ENCODE measurements at regions not wholly inside any gene's neighbourhood (a gene's known extent, or its start where the extent isn't known, plus 50 kb on each side); places are given as distances from the start of the nearest gene placed in this dataset.

DNA sequence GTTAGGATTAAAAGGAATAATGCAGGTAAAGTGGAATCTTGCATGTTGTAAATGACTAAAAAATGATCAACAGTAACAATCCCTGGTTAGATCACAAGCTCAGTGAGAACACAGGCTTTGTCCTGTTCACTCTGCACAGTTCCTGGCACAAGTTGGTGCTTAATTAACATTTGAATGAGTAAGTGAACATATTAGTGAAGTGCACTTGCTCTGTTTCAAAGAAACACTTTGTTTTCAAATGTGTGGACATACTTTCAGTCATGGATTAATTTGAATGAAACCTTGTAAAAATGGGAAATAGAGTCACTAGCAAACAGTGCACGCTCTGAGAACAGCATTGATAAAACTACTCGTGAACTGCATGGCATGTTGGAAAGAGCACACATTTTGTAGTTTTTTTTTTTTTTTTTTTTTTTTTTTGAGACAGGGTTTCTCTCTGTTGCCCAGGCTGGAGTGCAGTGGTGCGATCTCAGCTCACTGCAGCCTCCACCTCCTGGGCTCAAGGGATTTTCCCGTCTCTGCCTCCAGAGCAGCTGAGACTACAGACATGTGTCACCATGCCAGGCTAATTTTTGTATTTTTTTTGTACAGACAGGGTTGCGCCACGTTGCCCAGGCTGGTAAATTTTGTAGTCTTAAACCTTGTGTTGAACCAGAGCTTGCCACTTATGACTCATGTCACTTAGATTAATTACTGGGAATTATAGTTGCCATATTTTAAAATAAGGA lies 159.9 kb downstream of the LURAP1L start:
- TF ChIP-seq SIN3A (IDR thresholded peaks at IDR 0.05; ENCODE audit: borderline replicate concordance, low read depth, low read length), result no peak
- TF ChIP-seq, protein P1, sequence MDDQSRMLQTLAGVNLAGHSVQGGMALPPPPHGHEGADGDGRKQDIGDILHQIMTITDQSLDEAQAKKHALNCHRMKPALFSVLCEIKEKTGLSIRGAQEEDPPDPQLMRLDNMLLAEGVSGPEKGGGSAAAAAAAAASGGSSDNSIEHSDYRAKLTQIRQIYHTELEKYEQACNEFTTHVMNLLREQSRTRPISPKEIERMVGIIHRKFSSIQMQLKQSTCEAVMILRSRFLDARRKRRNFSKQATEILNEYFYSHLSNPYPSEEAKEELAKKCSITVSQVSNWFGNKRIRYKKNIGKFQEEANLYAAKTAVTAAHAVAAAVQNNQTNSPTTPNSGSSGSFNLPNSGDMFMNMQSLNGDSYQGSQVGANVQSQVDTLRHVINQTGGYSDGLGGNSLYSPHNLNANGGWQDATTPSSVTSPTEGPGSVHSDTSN (IDR thresholded peaks at IDR 0.05), result peak; percentile 40; the same call in 1 of the 2 replicates
- no peak for TF ChIP-seq RAD21 (IDR thresholded peaks at IDR 0.05; ENCODE audit: low read length)

DNA sequence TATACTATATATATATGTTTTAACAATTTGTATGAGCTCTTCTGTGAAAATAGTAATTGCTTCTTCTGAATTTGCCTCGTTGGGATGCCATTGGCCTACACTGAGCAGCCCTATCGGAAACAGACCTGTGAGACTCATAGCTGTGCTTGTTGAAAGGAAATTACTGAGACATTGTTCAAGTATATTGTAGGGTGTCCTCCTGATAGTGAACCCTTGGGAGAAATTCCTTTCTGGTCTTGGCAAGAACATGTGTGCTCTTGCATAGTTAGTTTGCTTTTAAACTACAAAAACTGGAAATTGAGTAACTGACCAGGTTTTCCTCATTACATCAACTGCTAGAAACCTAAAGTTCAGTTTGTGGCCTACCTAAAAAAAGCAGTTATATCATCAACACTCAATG lies 160.9 kb downstream of the LURAP1L start:
- Histone ChIP-seq H3K27ac (ENCODE audit: low read depth in 2 of 2, low read length in 1 of 2) (peak overlapping the region in 1 of 2 experiments; percentile 71; a peak in 2 of 4 replicates), H3K4me3 (ENCODE audit: low read depth in 2 of 2, low read length in 1 of 2) (no peak overlapping the region), H3K9me2 (no peaks in the 10 kb centered on the region), H4K20me1 (ENCODE audit: insufficient read depth) (no peaks in the 10 kb centered on the region), H3K27me3 (ENCODE audit: insufficient read depth) (no peaks in the 10 kb centered on the region), H3F3A (replicated peaks; ENCODE audit: insufficient read depth) (peaks cover 8% of the 10 kb centered on the region), H2AFZ (ENCODE audit: low read depth) (no peak overlapping the region), H3K4me2 (no peak overlapping the region), H3K9ac (no peak overlapping the region), H3K79me2 (ENCODE audit: insufficient read depth) (no peaks in the 10 kb centered on the region), H3K4me1 (ENCODE audit: control insufficient read depth in 1 of 2, insufficient read depth in 2 of 2, low read depth in 1 of 2, low read length in 1 of 2) (peaks cover 6% of the 10 kb centered on the region in 2 experiments; a peak in 2 of 4 replicates), H3K9me3 (no peaks in the 10 kb centered on the region), H3K36me3 (replicated peaks in 1 of 2; ENCODE audit: control insufficient read depth in 1 of 2, insufficient read depth in 2 of 2, low read length in 1 of 2) (no peaks in the 10 kb centered on the region)
- POLR2A ChIA-PET, result no interaction called here
- 79% methylated on average over 2 of the region's 2 CpGs for WGBS (ENCODE audit: low lambda C conversion rate)
- TF ChIP-seq, protein P1 (IDR thresholded peaks at IDR 0.05), result no peak
- TF ChIP-seq TCF12 (IDR thresholded peaks at IDR 0.05) (no peak), NRF1 (IDR thresholded peaks at IDR 0.05; ENCODE audit: low read depth, low read length) (no peak), ELF1 (IDR thresholded peaks at IDR 0.05) (no peak), NFIC (IDR thresholded peaks at IDR 0.05; ENCODE audit: borderline replicate concordance) (no peak)
- TF ChIP-seq, protein P2, sequence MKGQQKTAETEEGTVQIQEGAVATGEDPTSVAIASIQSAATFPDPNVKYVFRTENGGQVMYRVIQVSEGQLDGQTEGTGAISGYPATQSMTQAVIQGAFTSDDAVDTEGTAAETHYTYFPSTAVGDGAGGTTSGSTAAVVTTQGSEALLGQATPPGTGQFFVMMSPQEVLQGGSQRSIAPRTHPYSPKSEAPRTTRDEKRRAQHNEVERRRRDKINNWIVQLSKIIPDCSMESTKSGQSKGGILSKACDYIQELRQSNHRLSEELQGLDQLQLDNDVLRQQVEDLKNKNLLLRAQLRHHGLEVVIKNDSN (IDR thresholded peaks at IDR 0.05; ENCODE audit: borderline replicate concordance, low read depth), result no peak
- CTCF ChIA-PET, result no interaction called here
- DNase-seq, result no peak

More for the DNA sequence above, 159.9 kb downstream of the LURAP1L start:
- H3K4me2 ChIP-seq, result no peak overlapping the region
- 0 out of 2 replicates have a peak overlapping the region, but pooled peaks have one; percentile 21 for H2AFZ ChIP-seq (ENCODE audit: low read depth)
- no peaks in the 10 kb centered on the region for H3K9me2 ChIP-seq
- no peaks in the 10 kb centered on the region for H3K27me3 ChIP-seq (ENCODE audit: insufficient read depth)
- peak overlapping the region; percentile 3; the same call in 1 of the 2 replicates for H3K9ac ChIP-seq
- H3F3A ChIP-seq (replicated peaks; ENCODE audit: insufficient read depth), result peaks cover 8% of the 10 kb centered on the region
- CTCF ChIA-PET, result no interaction called here
- peaks cover 7% of the 10 kb centered on the region in 2 experiments; a peak in 2 of 4 replicates for H3K4me1 ChIP-seq (ENCODE audit: control insufficient read depth in 1 of 2, insufficient read depth in 2 of 2, low read depth in 1 of 2, low read length in 1 of 2)
- DNase-seq, result no peak
- no peak overlapping the region for H3K4me3 ChIP-seq (ENCODE audit: low read depth in 2 of 2, low read length in 1 of 2)
- H3K79me2 ChIP-seq (ENCODE audit: insufficient read depth), result no peaks in the 10 kb centered on the region
- H3K9me3 ChIP-seq, result no peaks in the 10 kb centered on the region
- 64% methylated on average over 6 of the region's 6 CpGs for WGBS (ENCODE audit: low lambda C conversion rate)
- H3K36me3 ChIP-seq (replicated peaks in 1 of 2; ENCODE audit: control insufficient read depth in 1 of 2, insufficient read depth in 2 of 2, low read length in 1 of 2), result no peaks in the 10 kb centered on the region
- H3K27ac ChIP-seq (ENCODE audit: low read depth in 2 of 2, low read length in 1 of 2), result peak overlapping the region; percentile 71 to 73; a peak in 3 of 4 replicates
- POLR2A ChIA-PET, result no interaction called here
- H4K20me1 ChIP-seq (ENCODE audit: insufficient read depth), result no peaks in the 10 kb centered on the region
